Hepatocyte (in vitro differentiated cells): ENCODE measurements at regions not wholly inside any gene's neighbourhood (a gene's known extent, or its start where the extent isn't known, plus 50 kb on each side); places are given as distances from the start of the nearest gene placed in this dataset.
"Not testable (repeated sequence)": the region's sequence is repeated elsewhere in the genome, so short reads cannot be mapped to it uniquely, and the experiment has no call there.

Source experiments
- DNase-seq: peaks from one replicate; pipeline ENCODE4 v3.0.0-alpha.2; 2016; ENCODE audit warnings: low spot score
- H2AFZ ChIP-seq: fragments of 200-600 bp; sonication (generic); 2 replicates; pipeline ENCODE4 v1.6.0; 2016; ENCODE audit warnings: antibody characterized with exemption, mild to moderate bottlenecking
- H3K27ac ChIP-seq: fragments of 200-600 bp; sonication (generic); 2 replicates; pipeline ENCODE4 v1.5.1; 2016; ENCODE audit warnings: mild to moderate bottlenecking
- H3K27me3 ChIP-seq: fragments of 200-600 bp; sonication (generic); 2 replicates; pipeline ENCODE4 v1.6.1; 2016
- H3K36me3 ChIP-seq: fragments of 200-600 bp; sonication (generic); replicated peaks from 2 replicates; pipeline ENCODE4 v1.5.1; 2016; ENCODE audit warnings: low read depth; ENCODE audit not compliant: insufficient read depth
- H3K4me1 ChIP-seq: fragments of 200-600 bp; sonication (generic); 2 replicates; pipeline ENCODE4 v1.5.1; 2016; ENCODE audit warnings: mild to moderate bottlenecking, moderate library complexity; ENCODE audit not compliant: insufficient read depth
- H3K4me2 ChIP-seq: fragments of 200-600 bp; sonication (generic); 2 replicates; pipeline ENCODE4 v1.6.0; 2016
- H3K4me3 ChIP-seq: fragments of 200-600 bp; sonication (generic); 2 replicates; pipeline ENCODE4 v1.5.1; 2016; ENCODE audit warnings: mild to moderate bottlenecking
- H3K79me2 ChIP-seq: fragments of 200-600 bp; sonication (generic); 2 replicates; pipeline ENCODE4 v1.6.0; 2017; ENCODE audit warnings: mild to moderate bottlenecking
- H3K9me2 ChIP-seq: fragments of 200-600 bp; sonication (generic); replicated peaks from 2 replicates; pipeline ENCODE4 v1.6.0; 2017; ENCODE audit warnings: mild to moderate bottlenecking; ENCODE audit not compliant: insufficient read depth
- H3K9me3 ChIP-seq: fragments of 200-600 bp; sonication (generic); 2 replicates; pipeline ENCODE4 v1.5.1; 2016; ENCODE audit warnings: low read depth, mild to moderate bottlenecking
- H4K20me1 ChIP-seq: fragments of 200-600 bp; sonication (generic); 2 replicates; pipeline ENCODE4 v1.6.0; 2016; ENCODE audit warnings: mild to moderate bottlenecking; ENCODE audit not compliant: insufficient read depth, poor library complexity, severe bottlenecking
- CTCF ChIP-seq: fragments of 200-600 bp; sonication (generic); IDR thresholded peaks from 2 replicates; pipeline ENCODE4 v1.5.1; 2016; ENCODE audit warnings: antibody characterized with exemption, mild to moderate bottlenecking; ENCODE audit not compliant: poor library complexity
- EZH2 ChIP-seq: fragments of 200-600 bp; sonication (generic); IDR thresholded peaks from 2 replicates; pipeline ENCODE4 v1.6.1; 2016; ENCODE audit warnings: antibody characterized with exemption, mild to moderate bottlenecking, borderline replicate concordance
- EZH2phosphoT487 ChIP-seq: fragments of 200-600 bp; sonication (generic); IDR thresholded peaks from one replicate; pipeline ENCODE4 v1.6.1; 2018; ENCODE audit warnings: antibody characterized with exemption, mild to moderate bottlenecking, low read depth, moderate library complexity; ENCODE audit not compliant: unreplicated experiment, severe bottlenecking
- WGBS: methylation state at CpG from one replicate; pipeline ENCODE4 v1.1.6; 2016; ENCODE audit warnings: low lambda C conversion rate; ENCODE audit errors: missing lambda C conversion rate; 5-methylcytosine and 5-hydroxymethylcytosine counted together

- WGBS, result 94% methylated on average over 1 of the region's 1 CpG
- no peak for TF ChIP-seq EZH2
- no peak for TF ChIP-seq EZH2phosphoT487
- no peak for TF ChIP-seq CTCF
- no peaks in the 10 kb centered on the region for H3K79me2 ChIP-seq
These were observed 227.3 kb upstream of the NOCT start for GRCh38 chr4:138788267-138788790.

GRCh38 chr4:138779761-138780160, 235.8 kb upstream of the NOCT start:
- H3K9me3 ChIP-seq, H3K4me3 ChIP-seq, H4K20me1 ChIP-seq, H3K79me2 ChIP-seq, H3K27ac ChIP-seq, H3K36me3 ChIP-seq, H3K27me3 ChIP-seq, H3K4me2 ChIP-seq, H2AFZ ChIP-seq, DNase-seq, H3K9me2 ChIP-seq: not testable (repeated sequence)
- 98% methylated on average over 2 of the region's 2 CpGs for WGBS
- H3K4me1 ChIP-seq, result peaks cover 15% of the 10 kb centered on the region

More at GRCh38 chr4:138788267-138788790, 227.3 kb upstream of the NOCT start:
- Histone ChIP-seq H3K27me3 (no peaks in the 10 kb centered on the region), H3K4me2 (no peak overlapping the region), H3K27ac (no peak overlapping the region), H3K9me2 (no peaks in the 10 kb centered on the region), H2AFZ (no peak overlapping the region), H3K9me3 (no peaks in the 10 kb centered on the region), H3K4me3 (no peak overlapping the region), H3K36me3 (no peaks in the 10 kb centered on the region), H3K4me1 (no peaks in the 10 kb centered on the region), H4K20me1 (no peaks in the 10 kb centered on the region)
- DNase-seq, result no peak

- Histone ChIP-seq H3K27ac (peak overlapping the region; percentile 63), H3K4me1 (peaks cover 15% of the 10 kb centered on the region), H3K9me3 (no peaks in the 10 kb centered on the region), H3K4me2 (peak overlapping the region; percentile 34), H3K4me3 (no peak overlapping the region), H3K36me3 (no peaks in the 10 kb centered on the region), H4K20me1 (no peaks in the 10 kb centered on the region), H3K79me2 (no peaks in the 10 kb centered on the region), H3K9me2 (no peaks in the 10 kb centered on the region), H3K27me3 (no peaks in the 10 kb centered on the region), H2AFZ (peak overlapping the region; percentile 28)
- TF ChIP-seq EZH2, result no peak
- no peak for TF ChIP-seq CTCF
- no peak for TF ChIP-seq EZH2phosphoT487
- WGBS, result 46% methylated on average over 6 of the region's 6 CpGs
- peak; percentile 44 for DNase-seq
These were observed 239.7 kb upstream of the NOCT start for GRCh38 chr4:138775890-138776289.

GRCh38 chr4:138775489-138775888, 240.1 kb upstream of the NOCT start:
- Histone ChIP-seq H3K4me1 (peaks cover 15% of the 10 kb centered on the region), H3K9me3 (no peaks in the 10 kb centered on the region), H3K79me2 (no peaks in the 10 kb centered on the region), H3K27me3 (no peaks in the 10 kb centered on the region), H2AFZ (peak overlapping the region; percentile 28), H4K20me1 (no peaks in the 10 kb centered on the region), H3K4me2 (peak overlapping the region; percentile 34), H3K27ac (peak overlapping the region; percentile 63), H3K9me2 (no peaks in the 10 kb centered on the region), H3K36me3 (no peaks in the 10 kb centered on the region), H3K4me3 (no peak overlapping the region)
- DNase-seq, result no peak
- TF ChIP-seq CTCF, result no peak
- TF ChIP-seq EZH2, result no peak
- no peak for TF ChIP-seq EZH2phosphoT487
- WGBS, result 49% methylated on average over 3 of the region's 3 CpGs
